HG02623 (cell line): ENCODE measurements at regions not wholly inside any gene's neighbourhood (a gene's known extent, or its start where the extent isn't known, plus 50 kb on each side); places are given as distances from the start of the nearest gene placed in this dataset.
A peak's percentile ranks its signal among the peaks of the same experiment; 100 is the strongest.
"Not testable (repeated sequence)": the region's sequence is repeated elsewhere in the genome, so short reads cannot be mapped to it uniquely, and the experiment has no call there.

Experiments used
- ATAC-seq: cut with Tn5 transposase; IDR thresholded peaks from one replicate; pipeline ENCODE4 v1.9.1; 2021; ENCODE audit warnings: moderate library complexity; ENCODE audit not compliant: unreplicated experiment

- no peak for ATAC-seq
Observed at GRCh38 chr14:54251356-54251755, 145.5 kb upstream of the CDKN3 start.

- no peak for ATAC-seq
Observed at GRCh38 chr14:54252072-54252730, 144.6 kb upstream of the CDKN3 start.

- no peak for ATAC-seq
Observed at GRCh38 chr14:54253195-54253947, 143.4 kb upstream of the CDKN3 start.

- no peak for ATAC-seq
Observed at GRCh38 chr14:54256156-54256555, 140.7 kb upstream of the CDKN3 start.

- no peak for ATAC-seq
Observed at GRCh38 chr14:54257424-54257823, 139.4 kb upstream of the CDKN3 start.

GRCh38 chr14:54258382-54258781 is 138.4 kb upstream of the CDKN3 start:
- ATAC-seq, result no peak

GRCh38 chr14:54259821-54260220 is 137.0 kb upstream of the CDKN3 start:
- ATAC-seq, result no peak

- no peak for ATAC-seq
Observed at GRCh38 chr14:54261283-54261682, 135.5 kb upstream of the CDKN3 start.

GRCh38 chr14:54266616-54267015 is 130.2 kb upstream of the CDKN3 start:
- not testable (repeated sequence) for ATAC-seq

- peak; percentile 84 for ATAC-seq
Observed at GRCh38 chr14:54267172-54267571, 129.6 kb upstream of the CDKN3 start.

- ATAC-seq, result no peak
Observed at GRCh38 chr14:54275997-54276725, 120.6 kb upstream of the CDKN3 start.

GRCh38 chr14:54278087-54278486 is 118.7 kb upstream of the CDKN3 start:
- no peak for ATAC-seq

- ATAC-seq, result no peak
Observed at GRCh38 chr14:54278665-54279295, 118.0 kb upstream of the CDKN3 start.

GRCh38 chr14:54282849-54283248 is 114.0 kb upstream of the CDKN3 start:
- ATAC-seq, result no peak

- no peak for ATAC-seq
Observed at GRCh38 chr14:54285030-54285429, 111.8 kb upstream of the CDKN3 start.

GRCh38 chr14:54291491-54292191 is 105.2 kb upstream of the CDKN3 start:
- ATAC-seq, result no peak

- no peak for ATAC-seq
Observed at GRCh38 chr14:54294802-54295201, 102.0 kb upstream of the CDKN3 start.

GRCh38 chr14:54299410-54300363 is 97.1 kb upstream of the CDKN3 start:
- ATAC-seq, result no peak

GRCh38 chr14:54300881-54301280 is 95.9 kb upstream of the CDKN3 start:
- ATAC-seq, result no peak

GRCh38 chr14:54301359-54301758 is 95.4 kb upstream of the CDKN3 start:
- ATAC-seq, result no peak
